SK-N-SH (cell line): ENCODE measurements at regions not wholly inside any gene's neighbourhood (a gene's known extent, or its start where the extent isn't known, plus 50 kb on each side); places are given as distances from the start of the nearest gene placed in this dataset.

Experiments
- CTCF ChIA-PET: fragments of 300-600, 350-600 bp; formaldehyde crosslinking; extraction: SDS; loops from one replicate; lab custom pipeline; 2021; lab: Yijun Ruan, JAX
- POLR2A ChIA-PET: fragments of 350-600 bp; sonication (Branson Sonifier 250); formaldehyde crosslinking; extraction: SDS; loops from one replicate; lab custom pipeline; 2020; ENCODE audit warnings: antibody characterized with exemption, inconsistent platforms; lab: Yijun Ruan, JAX
- DNase-seq: peaks from one replicate; pipeline ENCODE4 v3.0.0; 2012
- H2AFZ ChIP-seq: fragments of 200-600 bp; sonication (generic); 2 replicates; pipeline ENCODE4 v1.8.1; 2016; ENCODE audit warnings: antibody characterized with exemption, mild to moderate bottlenecking, low read depth
- H3F3A ChIP-seq: fragments of 200-600 bp; sonication (generic); replicated peaks from 2 replicates; pipeline ENCODE3; 2016; ENCODE audit warnings: antibody characterized with exemption, mild to moderate bottlenecking; ENCODE audit not compliant: insufficient read depth
- H3K27ac ChIP-seq, 2 experiments: fragments of 200-500 bp in 1 of 2; fragments of 200-600 bp in 1 of 2; sonication (Bioruptor generic) in 1 of 2; sonication (generic), shearing (Covaris generic) in 1 of 2; 2 replicates each; pipeline versions ENCODE4 v1.5.1 to v1.6.1; 2014 to 2016; ENCODE audit warnings: low read depth in 2 of 2, inconsistent platforms in 1 of 2, low read length in 1 of 2, mild to moderate bottlenecking in 1 of 2, mixed read lengths in 1 of 2
- H3K27me3 ChIP-seq: fragments of 200-600 bp; sonication (generic), shearing (Covaris generic); 2 replicates; pipeline ENCODE4 v1.6.1; 2016; ENCODE audit warnings: mixed run types; ENCODE audit not compliant: insufficient read depth
- H3K36me3 ChIP-seq, 2 experiments: fragments of 200-500 bp in 1 of 2; fragments of 200-600 bp in 1 of 2; sonication (Bioruptor generic) in 1 of 2; sonication (generic) in 1 of 2; replicated peaks in 1 of 2; 2 replicates each; pipeline versions ENCODE3 to v1.5.1; 2014 to 2016; ENCODE audit warnings: low read length in 1 of 2, mild to moderate bottlenecking in 1 of 2; ENCODE audit not compliant: insufficient read depth in 2 of 2, control insufficient read depth in 1 of 2
- H3K4me1 ChIP-seq, 2 experiments: fragments of 200-500 bp in 1 of 2; fragments of 200-600 bp in 1 of 2; sonication (Bioruptor generic) in 1 of 2; sonication (generic), shearing (Covaris generic) in 1 of 2; 2 replicates each; pipeline versions ENCODE4 v1.5.1 to v1.6.1; 2014 to 2016; ENCODE audit warnings: low read depth in 1 of 2, low read length in 1 of 2, mixed run types in 1 of 2; ENCODE audit not compliant: insufficient read depth in 2 of 2, control insufficient read depth in 1 of 2
- H3K4me2 ChIP-seq: fragments of 200-600 bp; sonication (generic), shearing (Covaris generic); 2 replicates; pipeline ENCODE4 v1.6.1; 2017; ENCODE audit warnings: mixed run types
- H3K4me3 ChIP-seq, 2 experiments: fragments of 200-500 bp in 1 of 2; fragments of 200-600 bp in 1 of 2; sonication (Bioruptor generic) in 1 of 2; sonication (generic), shearing (Covaris generic) in 1 of 2; 2 replicates each; pipeline versions ENCODE4 v1.5.1 to v1.8.1; 2014 to 2016; ENCODE audit warnings: low read depth in 2 of 2, inconsistent platforms in 1 of 2, low read length in 1 of 2, mild to moderate bottlenecking in 1 of 2, mixed read lengths in 1 of 2, moderate library complexity in 1 of 2
- H3K79me2 ChIP-seq: fragments of 200-600 bp; sonication (generic); 2 replicates; pipeline ENCODE4 v1.8.1; 2017; ENCODE audit warnings: mild to moderate bottlenecking; ENCODE audit not compliant: insufficient read depth
- H3K9ac ChIP-seq: fragments of 200-600 bp; sonication (generic); 2 replicates; pipeline ENCODE4 v1.6.1; 2017; ENCODE audit warnings: mixed run types
- H3K9me2 ChIP-seq: fragments of 200-600 bp; sonication (generic); 2 replicates; pipeline ENCODE4 v1.6.1; 2017; ENCODE audit warnings: mixed run types
- H3K9me3 ChIP-seq: fragments of 200-600 bp; sonication (generic); 2 replicates; pipeline ENCODE4 v1.6.1; 2017; ENCODE audit warnings: mixed run types, mild to moderate bottlenecking, moderate library complexity
- H4K20me1 ChIP-seq: fragments of 200-600 bp; sonication (generic); 2 replicates; pipeline ENCODE4 v1.6.1; 2017; ENCODE audit warnings: mild to moderate bottlenecking, mixed run types; ENCODE audit not compliant: insufficient read depth
- CHD2 ChIP-seq: fragments of 150-350 bp; IDR thresholded peaks from 2 replicates; pipeline ENCODE4 v1.6.1; 2018; ENCODE audit warnings: low read length; ENCODE audit not compliant: partially characterized antibody
- ELF1 ChIP-seq: IDR thresholded peaks from 2 replicates; pipeline ENCODE4 v1.4.0; 2012
- EP300 ChIP-seq, 2 experiments: IDR thresholded peaks; 2 replicates each; pipeline versions ENCODE4 v1.4.0 to v1.6.1; 2012; ENCODE audit warnings: borderline replicate concordance in 1 of 2, low read depth in 1 of 2, low read length in 1 of 2
- EZH2phosphoT487 ChIP-seq: fragments of 200-600 bp; sonication (generic); IDR thresholded peaks from 2 replicates; pipeline ENCODE4 v1.6.1; 2017; ENCODE audit warnings: low read depth, mixed run types, mild to moderate bottlenecking, antibody characterized with exemption, moderate library complexity, borderline replicate concordance
- GABPA ChIP-seq: IDR thresholded peaks from 2 replicates; pipeline ENCODE4 v1.4.0; 2012; ENCODE audit warnings: low read depth, mild to moderate bottlenecking
- MEF2A ChIP-seq: IDR thresholded peaks from 2 replicates; pipeline ENCODE4 v1.4.0; 2012; ENCODE audit warnings: low read depth, borderline replicate concordance
- MXI1 ChIP-seq: IDR thresholded peaks from 2 replicates; pipeline ENCODE4 v1.6.1; 2012; ENCODE audit warnings: mild to moderate bottlenecking, low read depth, low read length, improper control_type of control experiment
- NRF1 ChIP-seq: IDR thresholded peaks from 2 replicates; pipeline ENCODE4 v1.6.1; 2012; ENCODE audit warnings: low read depth, mild to moderate bottlenecking, low read length
- POLR2AphosphoS5 ChIP-seq: IDR thresholded peaks from 2 replicates; pipeline ENCODE4 v1.6.1; 2012; ENCODE audit warnings: low read depth, low read length
- RCOR1 ChIP-seq: fragments of 150-350 bp; IDR thresholded peaks from 2 replicates; pipeline ENCODE4 v1.6.1; 2017; ENCODE audit warnings: antibody characterized with exemption, low read length
- SIN3A ChIP-seq: IDR thresholded peaks from 2 replicates; pipeline ENCODE4 v1.6.1; 2012; ENCODE audit warnings: low read depth, mild to moderate bottlenecking, low read length, moderate library complexity, borderline replicate concordance
- SMC3 ChIP-seq: IDR thresholded peaks from 2 replicates; pipeline ENCODE4 v1.6.1; 2012; ENCODE audit warnings: low read depth, low read length, improper control_type of control experiment
- TAF1 ChIP-seq: IDR thresholded peaks from 2 replicates; pipeline ENCODE4 v1.6.1; 2012; ENCODE audit warnings: low read depth, mild to moderate bottlenecking, low read length, moderate library complexity, borderline replicate concordance
- TCF12 ChIP-seq: IDR thresholded peaks from 2 replicates; pipeline ENCODE4 v1.4.0; 2012
- TEAD4 ChIP-seq: IDR thresholded peaks from 2 replicates; pipeline ENCODE4 v1.4.0; 2012; ENCODE audit warnings: mild to moderate bottlenecking, borderline replicate concordance; ENCODE audit not compliant: insufficient read depth
- USF2 ChIP-seq: fragments of 150-350 bp; IDR thresholded peaks from 2 replicates; pipeline ENCODE4 v1.6.1; 2017; ENCODE audit warnings: antibody characterized with exemption, low read length, low read depth, borderline replicate concordance
- YY1 ChIP-seq: IDR thresholded peaks from 2 replicates; pipeline ENCODE4 v1.4.0; 2012; ENCODE audit warnings: low read depth, mild to moderate bottlenecking
- WGBS: methylation state at CpG from one replicate; pipeline ENCODE4 v1.1.6; 2017; ENCODE audit warnings: low lambda C conversion rate; 5-methylcytosine and 5-hydroxymethylcytosine counted together

- Histone ChIP-seq H3K4me2 (no peak overlapping the region), H3K4me1 (peaks cover 0 to 13% of the 10 kb centered on the region in 2 experiments; a peak in 2 of 4 replicates), H3K79me2 (no peaks in the 10 kb centered on the region), H3K4me3 (no peak overlapping the region), H3F3A (no peaks in the 10 kb centered on the region), H3K27ac (no peak overlapping the region), H3K9me3 (no peaks in the 10 kb centered on the region), H2AFZ (no peak overlapping the region), H4K20me1 (no peaks in the 10 kb centered on the region), H3K36me3 (no peaks in the 10 kb centered on the region), H3K27me3 (no peaks in the 10 kb centered on the region), H3K9ac (no peak overlapping the region), H3K9me2 (no peaks in the 10 kb centered on the region)
- CTCF ChIA-PET: interaction anchor here (1.1 to 1.4 kb wide), 4 partner anchors 11 to 171 kb away, joined by 3 to 5 read pairs (median 4); no protein-coding TSS in a partner anchor
- TF ChIP-seq YY1 (no peak), USF2 (no peak), RCOR1 (no peak), MEF2A (no peak), CHD2 (no peak), POLR2AphosphoS5 (no peak), ELF1 (no peak), SIN3A (no peak)
- no peak for DNase-seq
- 34% methylated on average over 2 of the region's 2 CpGs for WGBS
- POLR2A ChIA-PET: no interaction called here
Measured at GRCh38 chr15:47366884-47367283, 350.4 kb upstream of the SEMA6D start.

GRCh38 chr15:47367726-47368390 is 349.4 kb upstream of the SEMA6D start:
- no peaks in the 10 kb centered on the region for H3F3A ChIP-seq
- no peaks in the 10 kb centered on the region for H3K9me3 ChIP-seq
- H3K9me2 ChIP-seq: no peaks in the 10 kb centered on the region
- H4K20me1 ChIP-seq: no peaks in the 10 kb centered on the region
- no peak overlapping the region for H3K27ac ChIP-seq
- DNase-seq: no peak
- CTCF ChIA-PET: interaction anchor here (0.6 to 1.4 kb wide), 4 partner anchors 10 to 172 kb away, joined by 3 to 5 read pairs (median 3); no protein-coding TSS in a partner anchor
- 57% methylated on average over 2 of the region's 3 CpGs for WGBS
- H3K4me1 ChIP-seq: peaks cover 0 to 13% of the 10 kb centered on the region in 2 experiments; a peak in 2 of 4 replicates
- POLR2A ChIA-PET: interaction anchor here (0.7 kb wide), 1 partner anchor 811 kb away, joined by 3 read pairs; no protein-coding TSS in a partner anchor
- H3K4me2 ChIP-seq: no peak overlapping the region
- H3K9ac ChIP-seq: no peak overlapping the region
- H3K36me3 ChIP-seq: no peaks in the 10 kb centered on the region
- H3K4me3 ChIP-seq: no peak overlapping the region
- no peaks in the 10 kb centered on the region for H3K27me3 ChIP-seq
- H2AFZ ChIP-seq: no peak overlapping the region
- TF ChIP-seq EZH2phosphoT487: no peak
- TF ChIP-seq SMC3: no peak
- TF ChIP-seq NRF1: no peak
- TF ChIP-seq EP300 (IDR thresholded peaks at IDR 0.05; ENCODE audit: borderline replicate concordance in 1 of 2, low read depth in 1 of 2, low read length in 1 of 2): no peak
- no peak for TF ChIP-seq GABPA
- TF ChIP-seq TCF12: no peak
- no peak for TF ChIP-seq TEAD4
- TF ChIP-seq MXI1: no peak
- TF ChIP-seq TAF1: no peak
- no peak for TF ChIP-seq ELF1
- H3K79me2 ChIP-seq: no peaks in the 10 kb centered on the region
